HepG2 (cell line): ENCODE measurements at regions not wholly inside any gene's neighbourhood (a gene's known extent, or its start where the extent isn't known, plus 50 kb on each side); places are given as distances from the start of the nearest gene placed in this dataset.

Experiments used
- ATAC-seq: fragments of 200-7000 bp; cut with Tn5 transposase; 3 replicates; pipeline ENCODE4 v1.9.1; 2020; ENCODE audit warnings: mild to moderate bottlenecking, moderate library complexity
- BruUV-seq: library from RNA; stranded (reverse); fragments of 400-500 nt; replicated peaks from 2 replicates; lab custom pipeline; 2021; lab: Mats Ljungman, UMichigan
- CTCF ChIA-PET: fragments of 300-600 bp; formaldehyde crosslinking; extraction: SDS; loops from one replicate; lab custom pipeline; 2021; ENCODE audit warnings: low total read pairs, inconsistent platforms, low intra/inter-chr PET ratio; lab: Yijun Ruan, JAX
- POLR2A ChIA-PET: fragments of 350-600 bp; sonication (Branson Sonifier 250); formaldehyde crosslinking; loops from one replicate; lab custom pipeline; 2020; ENCODE audit warnings: antibody characterized with exemption, inconsistent platforms; lab: Yijun Ruan, JAX
- DNase-seq: peaks from one replicate; pipeline ENCODE4 v3.0.0-alpha.2; 2015; ENCODE audit warnings: low spot score
- FAIRE-seq: peaks from 3 replicates; lab custom pipeline; 2011; peaks lifted over from hg19 to GRCh38; lab: Jason Lieb, UNC
- H2AFZ ChIP-seq: one replicate; pipeline ENCODE4 v1.6.1; 2011; ENCODE audit warnings: low read length, inconsistent platforms
- H3K27ac ChIP-seq: fragments of 300-600 bp; 3 replicates; pipeline ENCODE4 v1.8.0; 2011; ENCODE audit warnings: mixed run types, mild to moderate bottlenecking, mixed read lengths, low read length, inconsistent platforms; ENCODE audit not compliant: insufficient read depth; ENCODE audit errors: extremely low read length
- H3K27me3 ChIP-seq, 2 experiments: fragments of 200-600 bp in 1 of 2; 2 replicates in 1 of 2; 3 replicates in 1 of 2; pipeline versions ENCODE4 v1.6.0 to v1.8.0; 2011; ENCODE audit warnings: low read length in 2 of 2, mild to moderate bottlenecking in 2 of 2, moderate library complexity in 2 of 2, inconsistent platforms in 1 of 2; ENCODE audit not compliant: insufficient read depth in 2 of 2, control insufficient read depth in 1 of 2
- H3K36me3 ChIP-seq, 2 experiments: fragments of 200-600 bp in 1 of 2; replicated peaks in 1 of 2; 2 replicates in 1 of 2; 3 replicates in 1 of 2; pipeline versions ENCODE4 v1.5.1 to v1.8.0; 2011; ENCODE audit warnings: low read length in 2 of 2, inconsistent platforms in 1 of 2; ENCODE audit not compliant: insufficient read depth in 2 of 2, control insufficient read depth in 1 of 2
- H3K4me1 ChIP-seq: 2 replicates; pipeline ENCODE4 v1.5.1; 2012; ENCODE audit warnings: low read length, inconsistent platforms; ENCODE audit not compliant: insufficient read depth
- H3K4me2 ChIP-seq: 2 replicates; pipeline ENCODE4 v1.6.0; 2011; ENCODE audit warnings: low read depth, low read length, inconsistent platforms
- H3K4me3 ChIP-seq, 3 experiments: fragments of 200-600 bp in 1 of 3; sonication (generic), shearing (Covaris generic) in 1 of 3; replicated peaks in 1 of 3; 2 replicates each; pipeline ENCODE4 v1.5.1; 2011 to 2016; ENCODE audit warnings: low read length in 3 of 3, inconsistent platforms in 2 of 3, low read depth in 2 of 3, mild to moderate bottlenecking in 2 of 3, control low read depth in 1 of 3, mixed read lengths in 1 of 3; ENCODE audit not compliant: insufficient read depth in 1 of 3
- H3K79me2 ChIP-seq: one replicate; pipeline ENCODE4 v1.6.1; 2011; ENCODE audit warnings: low read length, inconsistent platforms; ENCODE audit not compliant: insufficient read depth
- H3K9ac ChIP-seq: 2 replicates; pipeline ENCODE4 v1.6.0; 2011; ENCODE audit warnings: mild to moderate bottlenecking, low read depth, low read length, inconsistent platforms; ENCODE audit not compliant: insufficient read depth
- H3K9me3 ChIP-seq: 2 replicates; pipeline ENCODE4 v1.5.1; 2012; ENCODE audit warnings: mild to moderate bottlenecking, low read length
- H4K20me1 ChIP-seq: 2 replicates; pipeline ENCODE4 v1.6.0; 2011; ENCODE audit warnings: inconsistent platforms, mild to moderate bottlenecking, low read length, moderate library complexity; ENCODE audit not compliant: insufficient read depth
- CENPBD1 ChIP-seq: sonication (generic); formaldehyde crosslinking; IDR thresholded peaks from 2 replicates; pipeline ENCODE4 v1.8.0; 2022; ENCODE audit warnings: missing genetic modification reagents, low read depth, mild to moderate bottlenecking, borderline replicate concordance
- DZIP1 ChIP-seq: sonication (generic); formaldehyde crosslinking; IDR thresholded peaks from 2 replicates; pipeline ENCODE4 v1.5.0; 2020; ENCODE audit warnings: mild to moderate bottlenecking, missing genetic modification reagents
- FLYWCH1 ChIP-seq: sonication (generic); formaldehyde crosslinking; IDR thresholded peaks from 2 replicates; pipeline ENCODE4 v1.8.1; 2023; ENCODE audit warnings: mild to moderate bottlenecking, missing genetic modification reagents
- PREB ChIP-seq: sonication (generic); formaldehyde crosslinking; IDR thresholded peaks from 2 replicates; pipeline ENCODE4 v1.4.0; 2020; ENCODE audit warnings: missing genetic modification reagents
- TBP ChIP-seq: sonication (generic); formaldehyde crosslinking; IDR thresholded peaks from 2 replicates; pipeline ENCODE4 v1.5.0; 2020; ENCODE audit warnings: missing genetic modification reagents
- WGBS: methylation state at CpG from one replicate; pipeline ENCODE4 v1.1.6; 2017; ENCODE audit warnings: low lambda C conversion rate; 5-methylcytosine and 5-hydroxymethylcytosine counted together
- in situ Hi-C: cut with HindIII; loops from 2 replicates; pipeline ENCODE4 v1.10.0; 2017; ENCODE audit warnings: low pct_unique_long_range_greater_than_20kb; ENCODE audit not compliant: extremely low pct_ligation_motif_present
- intact Hi-C: fragments of 100-400 bp; cut with micrococcal nuclease; formaldehyde crosslinking; loops from one replicate; pipeline ENCODE4 v1.10.0; 2022; ENCODE audit not compliant: unreplicated experiment

- no peak for TF ChIP-seq FLYWCH1
These were observed 894.6 kb downstream of the METTL15 start (continued) for GRCh38 chr11:29002816-29003215.

- no peaks in the 10 kb centered on the region for H3K9me3 ChIP-seq
- in situ Hi-C loops = no loop called here
- H3K79me2 ChIP-seq = no peaks in the 10 kb centered on the region
- no peak overlapping the region for H3K4me2 ChIP-seq
- H3K9ac ChIP-seq = no peak overlapping the region
- no peak overlapping the region for H2AFZ ChIP-seq
- H3K4me1 ChIP-seq = no peaks in the 10 kb centered on the region
- CTCF ChIA-PET = no interaction called here
- no peak for TF ChIP-seq DZIP1 (CRISPR knock-in tag)
- no peak for TF ChIP-seq TBP (CRISPR knock-in tag)
- no peak for TF ChIP-seq PREB (CRISPR knock-in tag)
- no peak for TF ChIP-seq CENPBD1 (CRISPR knock-in tag)
- BruUV-seq = no TSS peak
- H3K27me3 ChIP-seq = no peaks in the 10 kb centered on the region
- intact Hi-C loops = no loop called here
- no peaks in the 10 kb centered on the region for H3K36me3 ChIP-seq
- H3K27ac ChIP-seq = no peak overlapping the region
- WGBS = 0% methylated on average over 1 of the region's 1 CpG
- FAIRE-seq (no peak), DNase-seq (no peak), ATAC-seq (no peak)
- H4K20me1 ChIP-seq = no peaks in the 10 kb centered on the region
- no peak overlapping the region for H3K4me3 ChIP-seq
- POLR2A ChIA-PET = no interaction called here
These were observed 891.4 kb downstream of the METTL15 start for GRCh38 chr11:28999620-29000019.
